DND-41 (cell line): ENCODE measurements at regions not wholly inside any gene's neighbourhood (a gene's known extent, or its start where the extent isn't known, plus 50 kb on each side); places are given as distances from the start of the nearest gene placed in this dataset.

Experiments
- ATAC-seq: fragments of 200-7000 bp; cut with Tn5 transposase; 3 replicates; pipeline ENCODE4 v1.9.1; 2021; ENCODE audit warnings: low read depth; ENCODE audit not compliant: insufficient read depth
- DNase-seq: peaks from one replicate; pipeline ENCODE4 v3.0.0-alpha.2; 2020
- H2AFZ ChIP-seq: 2 replicates; pipeline ENCODE4 v1.6.0; 2012; ENCODE audit warnings: low read depth, low read length
- H3K27ac ChIP-seq: 2 replicates; pipeline ENCODE4 v1.5.1; 2012; ENCODE audit warnings: low read length, inconsistent platforms
- H3K27me3 ChIP-seq: fragments of 200-600 bp; sonication (generic); 2 replicates; pipeline ENCODE4 v1.6.0; 2012; ENCODE audit warnings: low read length, mild to moderate bottlenecking, inconsistent platforms; ENCODE audit not compliant: insufficient read depth, poor library complexity
- H3K36me3 ChIP-seq: 2 replicates; pipeline ENCODE4 v1.5.1; 2012; ENCODE audit warnings: low read length, inconsistent platforms; ENCODE audit not compliant: insufficient read depth
- H3K4me1 ChIP-seq: 2 replicates; pipeline ENCODE4 v1.5.1; 2012; ENCODE audit warnings: mild to moderate bottlenecking, low read length; ENCODE audit not compliant: insufficient read depth
- H3K4me2 ChIP-seq: 2 replicates; pipeline ENCODE4 v1.6.0; 2012; ENCODE audit warnings: mild to moderate bottlenecking, moderate library complexity, low read length, inconsistent platforms; ENCODE audit not compliant: insufficient read depth
- H3K4me3 ChIP-seq, 2 experiments: fragments of 200-600 bp in 1 of 2; shearing (Covaris generic) in 1 of 2; 2 replicates each; pipeline ENCODE4 v1.5.1; 2012 to 2016; ENCODE audit warnings: inconsistent platforms in 2 of 2, low read length in 2 of 2, mild to moderate bottlenecking in 2 of 2, low read depth in 1 of 2, moderate library complexity in 1 of 2
- H3K79me2 ChIP-seq: 2 replicates; pipeline ENCODE4 v1.6.0; 2012; ENCODE audit warnings: low read length, inconsistent platforms; ENCODE audit not compliant: insufficient read depth
- H3K9ac ChIP-seq: 2 replicates; pipeline ENCODE4 v1.6.0; 2012; ENCODE audit warnings: low read depth, mild to moderate bottlenecking, inconsistent platforms, low read length, moderate library complexity
- H3K9me3 ChIP-seq: 2 replicates; pipeline ENCODE4 v1.5.1; 2012; ENCODE audit warnings: low read length, moderate library complexity, mild to moderate bottlenecking, inconsistent platforms; ENCODE audit not compliant: insufficient read depth, severe bottlenecking
- H4K20me1 ChIP-seq: 2 replicates; pipeline ENCODE4 v1.6.0; 2012; ENCODE audit warnings: low read length; ENCODE audit not compliant: insufficient read depth
- CTCF ChIP-seq: IDR thresholded peaks from 2 replicates; pipeline ENCODE4 v1.5.1; 2012; ENCODE audit warnings: borderline replicate concordance, low read length, moderate library complexity, mild to moderate bottlenecking; ENCODE audit not compliant: poor library complexity, severe bottlenecking; ENCODE audit errors: extremely low read depth
- EZH2 ChIP-seq: IDR thresholded peaks from 3 replicates; pipeline ENCODE4 v1.6.1; 2012; ENCODE audit warnings: borderline replicate concordance, low read depth, mild to moderate bottlenecking, moderate library complexity, low read length, inconsistent platforms; ENCODE audit not compliant: severe bottlenecking

GRCh38 chr16:86285938-86286921 lies 224.1 kb upstream of the FOXF1 start:
- Histone ChIP-seq H3K79me2 (no peaks in the 10 kb centered on the region), H3K27me3 (peaks cover 34% of the 10 kb centered on the region)
- DNase-seq: no peak

GRCh38 chr16:86286991-86287663 lies 223.2 kb upstream of the FOXF1 start:
- Histone ChIP-seq H3K36me3 (no peaks in the 10 kb centered on the region), H3K9me3 (no peaks in the 10 kb centered on the region), H3K9ac (no peak overlapping the region), H3K27me3 (peaks cover 29% of the 10 kb centered on the region), H3K79me2 (no peaks in the 10 kb centered on the region), H3K4me1 (no peaks in the 10 kb centered on the region), H2AFZ (no peak overlapping the region), H4K20me1 (no peaks in the 10 kb centered on the region), H3K4me3 (no peak overlapping the region), H3K4me2 (no peak overlapping the region), H3K27ac (no peak overlapping the region)
- no peak for TF ChIP-seq EZH2
- TF ChIP-seq CTCF: no peak
- ATAC-seq (no peak), DNase-seq (no peak)

More at GRCh38 chr16:86285938-86286921, 224.1 kb upstream of the FOXF1 start:
- ATAC-seq: no peak
- Histone ChIP-seq H3K4me1 (no peaks in the 10 kb centered on the region), H2AFZ (no peak overlapping the region), H3K9me3 (no peaks in the 10 kb centered on the region), H3K9ac (no peak overlapping the region), H4K20me1 (no peaks in the 10 kb centered on the region), H3K4me2 (no peak overlapping the region), H3K4me3 (no peak overlapping the region), H3K36me3 (no peaks in the 10 kb centered on the region), H3K27ac (no peak overlapping the region)
- TF ChIP-seq EZH2: no peak
- no peak for TF ChIP-seq CTCF

GRCh38 chr16:86287664-86288201 lies 222.6 kb upstream of the FOXF1 start:
- Histone ChIP-seq H3K4me3 (no peak overlapping the region), H3K4me2 (no peak overlapping the region), H3K4me1 (no peaks in the 10 kb centered on the region), H3K9ac (no peak overlapping the region), H3K36me3 (no peaks in the 10 kb centered on the region), H3K27ac (no peak overlapping the region), H3K27me3 (peaks cover 25% of the 10 kb centered on the region), H3K9me3 (no peaks in the 10 kb centered on the region), H3K79me2 (no peaks in the 10 kb centered on the region), H4K20me1 (no peaks in the 10 kb centered on the region), H2AFZ (no peak overlapping the region)
- no peak for DNase-seq
- ATAC-seq: no peak
- TF ChIP-seq CTCF: no peak
- TF ChIP-seq EZH2: no peak
